DOHH2 (cell line): ENCODE measurements at regions not wholly inside any gene's neighbourhood (a gene's known extent, or its start where the extent isn't known, plus 50 kb on each side); places are given as distances from the start of the nearest gene placed in this dataset.

Source experiments
- H3F3A ChIP-seq: fragments of 200-600 bp; sonication (generic), shearing (Covaris generic); 2 replicates; pipeline ENCODE4 v1.6.0; 2016; ENCODE audit warnings: antibody characterized with exemption, mild to moderate bottlenecking; ENCODE audit not compliant: control insufficient read depth, insufficient read depth
- H3K27ac ChIP-seq: fragments of 200-600 bp; sonication (generic); 2 replicates; pipeline ENCODE4 v1.5.1; 2014; ENCODE audit warnings: low read depth, mild to moderate bottlenecking, low read length, moderate library complexity
- H3K27me3 ChIP-seq: fragments of 200-600 bp; sonication (generic); 2 replicates; pipeline ENCODE4 v1.6.1; 2014; ENCODE audit warnings: mild to moderate bottlenecking, low read length, mixed read lengths; ENCODE audit not compliant: control insufficient read depth
- H3K36me3 ChIP-seq: fragments of 200-600 bp; sonication (generic); 2 replicates; pipeline ENCODE4 v1.6.1; 2014; ENCODE audit warnings: mild to moderate bottlenecking, low read length, moderate library complexity, mixed read lengths; ENCODE audit not compliant: control insufficient read depth
- H3K4me1 ChIP-seq: fragments of 200-600 bp; sonication (generic); 2 replicates; pipeline ENCODE4 v1.6.1; 2014; ENCODE audit warnings: mild to moderate bottlenecking, low read length, mixed read lengths; ENCODE audit not compliant: control insufficient read depth
- H3K4me2 ChIP-seq: fragments of 200-600 bp; sonication (generic); 2 replicates; pipeline ENCODE4 v1.6.0; 2014; ENCODE audit warnings: mild to moderate bottlenecking, low read length, moderate library complexity
- H3K4me3 ChIP-seq: fragments of 200-600 bp; sonication (generic); 2 replicates; pipeline ENCODE4 v1.5.1; 2014; ENCODE audit warnings: mild to moderate bottlenecking, low read length, mixed read lengths
- H3K79me2 ChIP-seq: fragments of 200-600 bp; sonication (generic); 2 replicates; pipeline ENCODE4 v1.6.1; 2014; ENCODE audit warnings: mild to moderate bottlenecking, low read length, mixed read lengths; ENCODE audit not compliant: control insufficient read depth
- H3K9me2 ChIP-seq: fragments of 200-600 bp; sonication (generic); replicated peaks from 2 replicates; pipeline ENCODE4 v1.6.1; 2014; ENCODE audit warnings: mild to moderate bottlenecking, low read length, mixed read lengths; ENCODE audit not compliant: control insufficient read depth
- H3K9me3 ChIP-seq: fragments of 200-600 bp; sonication (generic); 2 replicates; pipeline ENCODE4 v1.6.1; 2014; ENCODE audit warnings: antibody characterized with exemption, low read length, mixed read lengths; ENCODE audit not compliant: control insufficient read depth, insufficient read depth
- H4K20me1 ChIP-seq: fragments of 200-600 bp; sonication (generic); 2 replicates; pipeline ENCODE4 v1.6.0; 2014; ENCODE audit warnings: low read depth, mild to moderate bottlenecking, antibody characterized with exemption, low read length, moderate library complexity; ENCODE audit not compliant: control insufficient read depth, insufficient read depth
- CTCF ChIP-seq: fragments of 200-600 bp; sonication (generic); IDR thresholded peaks from one replicate; pipeline ENCODE4 v1.5.1; 2014; ENCODE audit warnings: antibody characterized with exemption, mild to moderate bottlenecking, low read depth, low read length; ENCODE audit not compliant: poor library complexity, severe bottlenecking
- EZH2phosphoT487 ChIP-seq: fragments of 200-600 bp; sonication (generic); IDR thresholded peaks from 2 replicates; pipeline ENCODE4 v1.6.1; 2017; ENCODE audit warnings: borderline replicate concordance, mild to moderate bottlenecking, antibody characterized with exemption, low read length, moderate library complexity, mixed read lengths

GRCh38 chr7:124155432-124156022 is 122.7 kb upstream of the TMEM229A start:
- H3K27me3 ChIP-seq, result peaks cover 4% of the 10 kb centered on the region; the same call in 1 of the 2 replicates
- no peaks in the 10 kb centered on the region for H3K9me2 ChIP-seq
- no peaks in the 10 kb centered on the region for H3K9me3 ChIP-seq
- H4K20me1 ChIP-seq, result no peaks in the 10 kb centered on the region
- TF ChIP-seq EZH2phosphoT487, result no peak
- peak; percentile 60 for TF ChIP-seq CTCF
- no peak overlapping the region for H3K4me2 ChIP-seq
- H3K27ac ChIP-seq, result no peak overlapping the region
- no peaks in the 10 kb centered on the region for H3K4me1 ChIP-seq
- no peaks in the 10 kb centered on the region for H3K79me2 ChIP-seq
- no peak overlapping the region for H3K4me3 ChIP-seq
- no peaks in the 10 kb centered on the region for H3K36me3 ChIP-seq
- no peaks in the 10 kb centered on the region for H3F3A ChIP-seq

- H3K4me3 ChIP-seq, result no peak overlapping the region
- no peak overlapping the region for H3K4me2 ChIP-seq
- peaks cover 4% of the 10 kb centered on the region; the same call in 1 of the 2 replicates for H3K27me3 ChIP-seq
- H3K27ac ChIP-seq, result no peak overlapping the region
- H3K79me2 ChIP-seq, result no peaks in the 10 kb centered on the region
- no peaks in the 10 kb centered on the region for H4K20me1 ChIP-seq
- TF ChIP-seq CTCF (peak; percentile 51), EZH2phosphoT487 (no peak)
- H3K9me2 ChIP-seq, result no peaks in the 10 kb centered on the region
- no peaks in the 10 kb centered on the region for H3F3A ChIP-seq
- no peaks in the 10 kb centered on the region for H3K36me3 ChIP-seq
- H3K4me1 ChIP-seq, result no peaks in the 10 kb centered on the region
- H3K9me3 ChIP-seq, result no peaks in the 10 kb centered on the region
These were observed 120.2 kb upstream of the TMEM229A start for GRCh38 chr7:124152859-124153692.

- H3K9me3 ChIP-seq, result no peaks in the 10 kb centered on the region
- no peaks in the 10 kb centered on the region for H3K79me2 ChIP-seq
- H3K27ac ChIP-seq, result no peak overlapping the region
- H3K36me3 ChIP-seq, result no peaks in the 10 kb centered on the region
- H4K20me1 ChIP-seq, result no peaks in the 10 kb centered on the region
- H3K4me3 ChIP-seq, result no peak overlapping the region
- TF ChIP-seq CTCF, result no peak
- TF ChIP-seq EZH2phosphoT487, result no peak
- no peaks in the 10 kb centered on the region for H3K27me3 ChIP-seq
- no peaks in the 10 kb centered on the region for H3K4me1 ChIP-seq
- no peaks in the 10 kb centered on the region for H3F3A ChIP-seq
- no peak overlapping the region for H3K4me2 ChIP-seq
- no peaks in the 10 kb centered on the region for H3K9me2 ChIP-seq
These were observed 104.8 kb upstream of the TMEM229A start for GRCh38 chr7:124137664-124138063.
